Pancreas (tissue), 10 donors: ENCODE measurements at regions not wholly inside any gene's neighbourhood (a gene's known extent, or its start where the extent isn't known, plus 50 kb on each side); places are given as distances from the start of the nearest gene placed in this dataset.

Source experiments
- ATAC-seq, 4 donors: fragments of 200-7000 bp; cut with Tn5 transposase; one replicate each; pipeline versions ENCODE4 v1.8.0 to v1.9.1; 2020; ENCODE audit warnings: mild to moderate bottlenecking in 4 of 4, moderate library complexity in 4 of 4
- DNase-seq, 6 donors: peaks; one replicate each; pipeline ENCODE4 v3.0.0-alpha.2; 2020
- FAIRE-seq: peaks from 2 replicates; lab custom pipeline; 2012; peaks lifted over from hg19 to GRCh38; lab: Jason Lieb, UNC
- H3K27ac ChIP-seq, 4 donors: fragments of 200-600 bp; sonication (generic); 1 replicate in 3 of 4; 2 replicates in 1 of 4; pipeline versions ENCODE4 v1.5.0 to v1.8.0; 2020
- H3K27me3 ChIP-seq, 4 donors: fragments of 200-600 bp; one replicate each; pipeline ENCODE4 v1.8.0; 2021
- H3K36me3 ChIP-seq, 3 donors: fragments of 200-600 bp; sonication (generic) in 1 of 3; one replicate each; pipeline versions ENCODE4 v1.5.0 to v1.8.0; 2020 to 2021
- H3K4me1 ChIP-seq, 3 donors: fragments of 200-600 bp; one replicate each; pipeline ENCODE4 v1.8.0; 2021
- H3K4me3 ChIP-seq, 4 donors: fragments of 200-600 bp; sonication (generic) in 2 of 4; one replicate each; pipeline versions ENCODE4 v1.5.0 to v1.8.0; 2020 to 2021
- H3K9me3 ChIP-seq, 4 donors: fragments of 200-600 bp; one replicate each; pipeline ENCODE4 v1.8.0; 2021
- WGBS, 2 donors: extraction: QIAGEN DNeasy Blood & Tissue Kit; methylation state at CpG; one replicate each; pipeline ENCODE4 v1.1.7; 2013; 5-methylcytosine and 5-hydroxymethylcytosine counted together
- intact Hi-C, 3 donors: fragments of 100-400 bp; cut with DNase I; formaldehyde crosslinking; loops; one replicate each; pipeline versions ENCODE4 v1.11.1 to v1.14.2; 2022
- TF ChIP-seq, protein P1 (sequence below), 4 donors: fragments of 200-600 bp; sonication (generic) in 3 of 4; IDR thresholded peaks; one replicate each; pipeline versions ENCODE4 v1.5.0 to v1.8.0; 2021; ENCODE audit warnings: antibody characterized with exemption in 4 of 4
- donor health status: healthy with polysubstance abuse.
- donor health status: DM: no; HTN: no; CAD: no; lungs with moderate emphysema.
- donor health status: DM: no; HTN: no; CAD: no.
- donor health status: control.
- donor health status: control.
- donor health status: Bipolar disorder and iron deficiency.
- donor health status: DM: yes; HTN: yes; CAD: no.
- donor health status: DM: no; HTN: no; CAD: no.
- donor health status: DM: no; HTN: no; CAD: no.
- donor health status: DM: yes; HTN: yes; CAD: no.

DNA sequence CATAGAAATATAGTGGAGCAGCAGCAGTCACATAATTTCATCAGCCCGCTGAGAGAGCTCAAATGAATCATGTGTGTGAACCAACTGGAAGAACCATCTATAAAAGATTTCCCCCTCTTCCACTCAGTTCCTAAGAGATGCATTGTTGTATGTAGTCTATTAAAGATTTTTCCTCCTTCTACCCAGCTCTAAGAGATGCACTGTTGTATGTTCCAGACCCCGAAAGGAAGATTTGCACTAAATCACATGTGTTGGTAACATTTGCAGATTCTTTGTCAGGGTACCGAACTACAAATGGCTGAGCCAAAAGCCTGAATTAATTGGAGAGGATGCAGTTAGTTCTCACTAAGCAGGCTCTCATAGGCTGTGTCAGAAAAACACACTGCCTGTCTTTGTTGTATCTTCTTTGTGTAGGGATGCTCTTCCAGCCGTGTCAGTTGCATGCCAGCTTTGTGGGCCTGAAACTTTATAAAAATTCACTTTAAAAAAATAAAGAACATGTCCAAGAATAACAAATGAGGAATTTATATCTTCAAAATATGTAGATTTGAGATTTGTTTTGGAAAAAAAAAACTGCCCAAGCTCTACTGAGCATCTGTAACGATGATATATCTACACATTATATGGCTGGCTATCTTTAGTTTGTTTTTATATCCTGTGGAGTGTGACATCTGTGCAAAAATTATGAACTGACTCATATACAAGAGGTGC, 223.1 kb downstream of the MZT1 start:
- TF ChIP-seq, protein P1, sequence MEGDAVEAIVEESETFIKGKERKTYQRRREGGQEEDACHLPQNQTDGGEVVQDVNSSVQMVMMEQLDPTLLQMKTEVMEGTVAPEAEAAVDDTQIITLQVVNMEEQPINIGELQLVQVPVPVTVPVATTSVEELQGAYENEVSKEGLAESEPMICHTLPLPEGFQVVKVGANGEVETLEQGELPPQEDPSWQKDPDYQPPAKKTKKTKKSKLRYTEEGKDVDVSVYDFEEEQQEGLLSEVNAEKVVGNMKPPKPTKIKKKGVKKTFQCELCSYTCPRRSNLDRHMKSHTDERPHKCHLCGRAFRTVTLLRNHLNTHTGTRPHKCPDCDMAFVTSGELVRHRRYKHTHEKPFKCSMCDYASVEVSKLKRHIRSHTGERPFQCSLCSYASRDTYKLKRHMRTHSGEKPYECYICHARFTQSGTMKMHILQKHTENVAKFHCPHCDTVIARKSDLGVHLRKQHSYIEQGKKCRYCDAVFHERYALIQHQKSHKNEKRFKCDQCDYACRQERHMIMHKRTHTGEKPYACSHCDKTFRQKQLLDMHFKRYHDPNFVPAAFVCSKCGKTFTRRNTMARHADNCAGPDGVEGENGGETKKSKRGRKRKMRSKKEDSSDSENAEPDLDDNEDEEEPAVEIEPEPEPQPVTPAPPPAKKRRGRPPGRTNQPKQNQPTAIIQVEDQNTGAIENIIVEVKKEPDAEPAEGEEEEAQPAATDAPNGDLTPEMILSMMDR (IDR thresholded peaks at IDR 0.05): no peak

DNA sequence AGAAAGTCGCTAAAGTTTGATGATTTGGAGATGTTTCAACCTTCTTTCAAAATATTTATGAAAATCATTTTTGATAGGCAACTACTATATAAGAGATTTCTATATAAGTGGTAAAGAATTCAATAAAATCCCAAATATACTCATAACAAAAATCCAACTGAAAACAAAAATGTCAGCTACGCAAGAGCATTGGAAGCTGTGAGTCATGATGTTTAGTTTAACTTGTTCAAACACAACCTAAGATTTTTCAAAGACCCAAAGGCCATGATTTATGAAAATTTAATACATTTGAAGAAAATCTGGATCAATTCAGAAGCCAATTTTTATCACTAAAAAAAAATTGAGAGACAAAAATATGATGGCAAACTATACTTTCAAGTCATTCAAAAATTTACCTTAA, 226.6 kb downstream of the MZT1 start:
- TF ChIP-seq, protein P1 (IDR thresholded peaks at IDR 0.05): no peak
- H3K4me1 ChIP-seq: no peaks in the 10 kb centered on the region
- FAIRE-seq (no peak), DNase-seq (no peak), ATAC-seq (no peak)
- intact Hi-C loops: no loop called here
- H3K4me3 ChIP-seq: no peak overlapping the region
- H3K36me3 ChIP-seq: no peaks in the 10 kb centered on the region
- no peak overlapping the region for H3K27ac ChIP-seq
- no peaks in the 10 kb centered on the region for H3K9me3 ChIP-seq
- 88 to 89% methylated on average over 2 of the region's 2 CpGs for WGBS, 2 donors
- no peaks in the 10 kb centered on the region for H3K27me3 ChIP-seq

More for the DNA sequence above, 223.1 kb downstream of the MZT1 start:
- H3K36me3 ChIP-seq: no peaks in the 10 kb centered on the region
- 69 to 80% methylated on average over 5 of the region's 5 CpGs for WGBS, 2 donors
- no peak overlapping the region for H3K27ac ChIP-seq
- H3K4me1 ChIP-seq: no peaks in the 10 kb centered on the region
- no peaks in the 10 kb centered on the region for H3K9me3 ChIP-seq
- intact Hi-C loops: no loop called here
- FAIRE-seq: no peak
- ATAC-seq: no peak
- H3K27me3 ChIP-seq: no peaks in the 10 kb centered on the region
- no peak for DNase-seq
- H3K4me3 ChIP-seq: no peak overlapping the region

DNA sequence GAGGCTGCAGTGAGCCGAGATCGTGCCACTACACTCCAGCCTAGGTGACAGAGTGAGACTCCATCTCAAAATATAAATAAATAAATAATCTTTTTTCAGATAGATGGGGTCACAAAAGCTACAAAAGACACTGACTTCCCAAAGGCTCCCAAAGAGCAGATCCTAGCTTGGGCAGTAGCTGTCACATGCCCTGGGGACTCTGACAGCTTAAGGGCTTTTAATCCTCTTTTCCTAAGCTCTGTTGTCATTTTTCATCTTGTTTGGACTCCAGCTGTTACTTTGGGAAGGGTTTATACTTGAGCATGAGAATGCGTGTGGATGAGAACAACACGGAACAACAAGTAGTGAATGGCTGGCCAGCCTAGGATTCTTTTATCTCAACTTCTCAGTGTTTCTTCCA, 231.7 kb downstream of the MZT1 start:
- Histone ChIP-seq H3K27ac (no peak overlapping the region), H3K36me3 (no peaks in the 10 kb centered on the region), H3K4me3 (no peak overlapping the region), H3K27me3 (no peaks in the 10 kb centered on the region), H3K4me1 (no peaks in the 10 kb centered on the region), H3K9me3 (no peaks in the 10 kb centered on the region)
- DNase-seq (no peak), ATAC-seq (no peak), FAIRE-seq (no peak)
- WGBS, 2 donors: 82 to 96% methylated on average over 4 of the region's 4 CpGs
- intact Hi-C loops: no loop called here
- TF ChIP-seq, protein P1 (IDR thresholded peaks at IDR 0.05): no peak

DNA sequence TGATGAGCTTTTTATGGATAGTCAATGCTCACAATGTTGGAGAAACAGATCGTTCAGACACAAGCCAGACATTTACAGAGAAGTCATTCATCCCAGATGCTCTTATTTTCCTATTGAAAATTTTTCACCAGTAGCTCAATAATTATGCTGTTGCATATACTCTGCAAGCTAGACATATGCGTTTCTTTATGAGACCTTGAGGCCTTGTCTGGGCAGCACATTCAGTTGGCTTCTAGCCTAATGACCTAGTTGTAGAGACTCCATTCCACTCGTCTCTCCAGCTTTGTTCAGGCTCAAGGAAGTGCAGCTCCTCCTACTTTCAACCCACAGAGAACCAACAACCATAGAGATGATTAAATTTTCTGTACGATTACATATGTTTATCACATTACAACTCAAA, 237.7 kb downstream of the MZT1 start:
- H3K4me1 ChIP-seq: no peaks in the 10 kb centered on the region
- H3K36me3 ChIP-seq: no peaks in the 10 kb centered on the region
- DNase-seq (no peak), ATAC-seq (no peak), FAIRE-seq (no peak)
- H3K4me3 ChIP-seq: no peak overlapping the region
- no peaks in the 10 kb centered on the region for H3K9me3 ChIP-seq
- intact Hi-C loops: no loop called here
- WGBS, 2 donors: 37 to 41% methylated on average over 4 of the region's 4 CpGs
- TF ChIP-seq, protein P1 (IDR thresholded peaks at IDR 0.05): no peak
- no peak overlapping the region for H3K27ac ChIP-seq
- no peaks in the 10 kb centered on the region for H3K27me3 ChIP-seq

DNA sequence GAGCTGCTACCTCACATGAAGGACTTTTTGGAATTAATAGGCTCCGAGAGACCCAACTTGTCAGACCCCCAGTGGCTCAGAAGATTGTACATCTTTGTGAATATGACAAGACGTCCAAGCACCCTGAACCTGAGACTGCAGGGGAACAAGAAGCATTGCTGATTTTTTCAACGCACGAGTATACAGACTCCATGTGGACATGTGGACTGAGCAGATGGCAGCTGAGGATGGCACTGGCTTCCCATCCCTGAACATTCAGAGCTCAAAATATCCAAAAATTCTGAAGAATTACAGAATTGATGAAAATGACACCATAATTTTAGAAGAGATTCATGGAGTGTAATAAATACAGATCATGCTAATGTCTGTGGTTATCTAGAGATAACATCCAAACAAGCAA, 254.1 kb downstream of the MZT1 start:
- intact Hi-C loops: no loop called here
- no peaks in the 10 kb centered on the region for H3K27me3 ChIP-seq
- H3K36me3 ChIP-seq: no peaks in the 10 kb centered on the region
- no peak for ATAC-seq
- DNase-seq: no peak
- H3K9me3 ChIP-seq: no peaks in the 10 kb centered on the region
- H3K27ac ChIP-seq: no peak overlapping the region
- no peak overlapping the region for H3K4me3 ChIP-seq
- WGBS, 2 donors: 59 to 75% methylated on average over 4 of the region's 4 CpGs
- no peak for FAIRE-seq
- TF ChIP-seq, protein P1 (IDR thresholded peaks at IDR 0.05): no peak
- no peaks in the 10 kb centered on the region for H3K4me1 ChIP-seq
